MM.1S (cell line): ENCODE measurements at regions not wholly inside any gene's neighbourhood (a gene's known extent, or its start where the extent isn't known, plus 50 kb on each side); places are given as distances from the start of the nearest gene placed in this dataset.

Source experiments
- DNase-seq: peaks from one replicate; pipeline ENCODE4 v3.0.0-alpha.2; 2015
- H2AFZ ChIP-seq: fragments of 300-600 bp; sonication (generic); 2 replicates; pipeline ENCODE4 v1.6.0; 2016; ENCODE audit warnings: antibody characterized with exemption, low read length
- H3F3A ChIP-seq: fragments of 300-600 bp; sonication (generic); 2 replicates; pipeline ENCODE4 v1.6.1; 2016; ENCODE audit warnings: mild to moderate bottlenecking, antibody characterized with exemption, low read length, moderate library complexity, mixed read lengths; ENCODE audit not compliant: insufficient read depth
- H3K27ac ChIP-seq: fragments of 300-600 bp; sonication (generic); 2 replicates; pipeline ENCODE4 v1.5.1; 2016; ENCODE audit warnings: mild to moderate bottlenecking, low read length
- H3K27me3 ChIP-seq: fragments of 300-600 bp; sonication (generic); replicated peaks from 2 replicates; pipeline ENCODE4 v1.6.0; 2016; ENCODE audit warnings: low read length; ENCODE audit not compliant: insufficient read depth
- H3K36me3 ChIP-seq: fragments of 300-600 bp; sonication (generic); replicated peaks from 2 replicates; pipeline ENCODE4 v1.6.1; 2016; ENCODE audit warnings: mild to moderate bottlenecking, low read length, mixed read lengths; ENCODE audit not compliant: insufficient read depth
- H3K4me1 ChIP-seq: fragments of 300-600 bp; sonication (generic); 2 replicates; pipeline ENCODE4 v1.6.1; 2016; ENCODE audit warnings: low read length, mixed read lengths
- H3K4me2 ChIP-seq: fragments of 300-600 bp; sonication (generic); 2 replicates; pipeline ENCODE4 v1.6.0; 2016; ENCODE audit warnings: low read depth, low read length
- H3K4me3 ChIP-seq: fragments of 300-600 bp; sonication (generic); 2 replicates; pipeline ENCODE4 v1.5.1; 2016; ENCODE audit warnings: low read length, mixed read lengths
- H3K79me2 ChIP-seq: fragments of 300-600 bp; sonication (generic); 2 replicates; pipeline ENCODE4 v1.6.1; 2016; ENCODE audit warnings: mixed run types, low read length, mixed read lengths
- H3K9ac ChIP-seq: fragments of 300-600 bp; sonication (generic); 2 replicates; pipeline ENCODE4 v1.6.1; 2016; ENCODE audit warnings: low read length, mixed read lengths
- H3K9me2 ChIP-seq: fragments of 300-600 bp; sonication (generic); replicated peaks from 2 replicates; pipeline ENCODE4 v1.6.1; 2016; ENCODE audit warnings: mild to moderate bottlenecking, low read length, mixed read lengths; ENCODE audit not compliant: insufficient read depth
- H3K9me3 ChIP-seq: fragments of 300-600 bp; sonication (generic); replicated peaks from 2 replicates; pipeline ENCODE4 v1.6.1; 2016; ENCODE audit warnings: mild to moderate bottlenecking, low read length, mixed read lengths; ENCODE audit not compliant: insufficient read depth
- H4K20me1 ChIP-seq: fragments of 300-600 bp; sonication (generic); 2 replicates; pipeline ENCODE4 v1.6.1; 2016; ENCODE audit warnings: mild to moderate bottlenecking, low read length, moderate library complexity, mixed read lengths; ENCODE audit not compliant: insufficient read depth
- CTCF ChIP-seq: fragments of 300-600 bp; sonication (generic); IDR thresholded peaks from 2 replicates; pipeline ENCODE4 v1.5.1; 2016; ENCODE audit warnings: antibody characterized with exemption, low read length, mixed read lengths
- EZH2 ChIP-seq: fragments of 300-600 bp; sonication (generic); optimal IDR thresholded peaks from 2 replicates; pipeline ENCODE3; 2017; ENCODE audit warnings: low read depth, mild to moderate bottlenecking, antibody characterized with exemption, low read length, mixed read lengths
- EZH2phosphoT487 ChIP-seq: fragments of 300-600 bp; sonication (generic); IDR thresholded peaks from 2 replicates; pipeline ENCODE4 v1.6.1; 2018; ENCODE audit warnings: antibody characterized with exemption, low read length

DNA sequence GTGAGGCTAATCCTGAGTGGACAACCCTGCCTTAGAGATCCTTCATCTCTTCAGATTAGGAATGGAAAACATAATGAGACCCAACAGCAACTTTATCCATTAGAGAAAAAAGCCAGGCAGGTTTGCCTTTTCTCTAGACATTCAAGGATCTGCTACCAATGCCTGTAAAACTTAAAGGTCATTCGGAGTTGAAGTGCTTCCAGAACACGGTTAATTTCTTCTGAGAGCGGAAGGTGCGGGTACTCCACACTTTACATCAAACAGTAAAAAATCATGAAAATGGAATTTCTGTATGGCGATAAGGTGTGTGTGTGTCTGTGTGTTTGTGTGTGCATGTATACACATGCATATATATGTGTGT lies 65.2 kb upstream of the PRKACB start:
- no peaks in the 10 kb centered on the region for H4K20me1 ChIP-seq
- H3K27ac ChIP-seq, result no peak overlapping the region
- peak overlapping the region; percentile 49; the same call in 1 of the 2 replicates for H3K4me2 ChIP-seq
- H3K9me3 ChIP-seq, result no peaks in the 10 kb centered on the region
- H3K27me3 ChIP-seq, result no peaks in the 10 kb centered on the region
- no peak for TF ChIP-seq EZH2phosphoT487
- TF ChIP-seq CTCF, result no peak
- no peak for TF ChIP-seq EZH2
- H3K36me3 ChIP-seq, result no peaks in the 10 kb centered on the region
- peak overlapping the region; percentile 72 for H3K4me3 ChIP-seq
- no peak for DNase-seq
- H2AFZ ChIP-seq, result peak overlapping the region; percentile 75
- H3K9me2 ChIP-seq, result no peaks in the 10 kb centered on the region
- H3F3A ChIP-seq, result no peaks in the 10 kb centered on the region; the same call in 1 of the 2 replicates
- H3K79me2 ChIP-seq, result no peaks in the 10 kb centered on the region
- peak overlapping the region; percentile 41; the same call in 1 of the 2 replicates for H3K9ac ChIP-seq
- no peaks in the 10 kb centered on the region for H3K4me1 ChIP-seq

DNA sequence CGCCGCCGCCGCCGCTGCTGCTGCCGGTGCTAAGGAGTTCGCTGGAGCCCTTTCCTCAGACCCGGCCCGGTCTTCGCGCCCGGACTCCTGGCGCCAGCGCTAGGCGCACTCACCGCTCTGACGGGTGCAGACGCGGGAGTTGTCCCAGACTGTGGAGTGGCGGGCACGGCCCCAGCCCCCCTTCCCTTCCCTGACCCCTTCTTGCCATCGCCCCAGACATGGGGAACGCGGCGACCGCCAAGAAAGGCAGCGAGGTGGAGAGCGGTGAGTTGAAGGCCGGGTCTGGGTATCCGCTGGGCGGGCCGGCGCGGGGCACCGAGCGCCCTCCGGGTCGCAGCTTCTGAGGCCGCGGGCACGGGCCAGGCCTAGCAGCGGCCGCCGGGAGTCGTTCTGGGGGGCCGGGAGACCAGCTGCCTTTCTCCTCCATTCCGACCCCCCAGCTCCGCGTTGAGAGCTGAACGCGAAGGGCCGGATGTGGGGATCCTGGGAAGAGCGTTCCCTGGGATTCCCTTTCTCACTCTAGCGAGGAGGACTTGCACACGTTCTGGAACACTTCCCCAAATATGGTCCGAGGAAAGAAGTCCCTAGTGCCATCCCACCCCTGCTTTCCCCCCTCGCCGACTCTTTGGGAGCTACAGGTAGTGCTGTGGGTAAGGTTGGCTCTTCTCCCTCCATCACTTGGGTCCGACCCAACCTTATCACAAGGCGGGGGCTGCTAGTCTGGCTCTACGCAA lies 65.8 kb upstream of the PRKACB start:
- Histone ChIP-seq H3K9me2 (no peaks in the 10 kb centered on the region), H3K9me3 (no peaks in the 10 kb centered on the region), H3K4me2 (peak overlapping the region; percentile 49; the same call in 1 of the 2 replicates), H4K20me1 (no peaks in the 10 kb centered on the region), H3K27me3 (no peaks in the 10 kb centered on the region), H3K79me2 (no peaks in the 10 kb centered on the region), H3K4me1 (no peaks in the 10 kb centered on the region), H3K36me3 (no peaks in the 10 kb centered on the region), H3F3A (no peaks in the 10 kb centered on the region; the same call in 1 of the 2 replicates), H2AFZ (peak overlapping the region; percentile 75), H3K4me3 (peak overlapping the region; percentile 72), H3K27ac (no peak overlapping the region), H3K9ac (peak overlapping the region; percentile 41; the same call in 1 of the 2 replicates)
- no peak for TF ChIP-seq EZH2phosphoT487
- TF ChIP-seq EZH2, result no peak
- no peak for TF ChIP-seq CTCF
- no peak for DNase-seq

DNA sequence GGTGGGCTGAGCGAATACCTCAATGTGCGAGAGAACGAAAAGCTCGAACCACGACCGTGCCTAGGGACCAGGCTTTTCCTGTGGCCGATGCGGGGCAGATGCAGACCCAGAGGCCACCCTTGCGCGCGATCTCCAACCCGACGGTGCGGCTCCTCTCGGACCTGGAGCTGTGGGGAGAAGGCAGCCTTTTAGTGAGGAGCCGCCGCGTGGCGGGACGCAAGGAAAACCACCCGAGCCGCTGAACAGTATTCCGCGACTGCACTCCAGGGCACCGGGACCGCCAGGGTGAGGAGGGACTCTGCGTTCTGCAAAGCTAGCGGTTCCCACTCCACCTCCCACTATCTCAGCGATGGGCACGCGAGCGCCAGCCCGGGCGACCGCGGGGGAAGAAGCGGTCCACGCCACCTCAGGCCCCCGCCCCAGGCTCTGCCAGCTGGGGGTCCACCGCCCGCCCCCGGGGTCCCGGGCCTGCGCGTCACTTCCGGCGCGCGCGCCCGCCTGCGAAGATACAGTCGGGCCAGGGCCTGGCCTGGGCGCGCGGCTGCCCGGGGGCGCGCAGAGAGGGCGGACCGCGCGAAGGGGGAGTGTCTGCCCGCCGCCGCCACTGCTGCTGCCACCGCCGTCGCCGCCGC lies 66.5 kb upstream of the PRKACB start:
- TF ChIP-seq CTCF, result no peak
- no peak for TF ChIP-seq EZH2
- no peak for TF ChIP-seq EZH2phosphoT487
- DNase-seq, result peak; percentile 61

More for the DNA sequence above, 66.5 kb upstream of the PRKACB start:
- H3K27me3 ChIP-seq, result no peaks in the 10 kb centered on the region
- peak overlapping the region; percentile 25; the same call in 1 of the 2 replicates for H3K27ac ChIP-seq
- no peaks in the 10 kb centered on the region for H3K9me3 ChIP-seq
- H3K4me1 ChIP-seq, result no peaks in the 10 kb centered on the region
- peak overlapping the region; percentile 51 for H2AFZ ChIP-seq
- H3K36me3 ChIP-seq, result no peaks in the 10 kb centered on the region
- H4K20me1 ChIP-seq, result no peaks in the 10 kb centered on the region
- peak overlapping the region; percentile 69 for H3K4me2 ChIP-seq
- no peaks in the 10 kb centered on the region; the same call in 1 of the 2 replicates for H3F3A ChIP-seq
- no peaks in the 10 kb centered on the region for H3K79me2 ChIP-seq
- H3K9me2 ChIP-seq, result no peaks in the 10 kb centered on the region
- H3K4me3 ChIP-seq, result peak overlapping the region; percentile 72
- H3K9ac ChIP-seq, result peak overlapping the region; percentile 57
